ENCODE measurements at regions not wholly inside any gene's neighbourhood (a gene's known extent, or its start where the extent isn't known, plus 50 kb on each side); places are given as distances from the start of the nearest gene placed in this dataset.

- in situ Hi-C loops (cut with MboI): no loop called here
These were observed 806.3 kb upstream of the CELF2 start for GRCh38 chr10:10211409-10211808.

GRCh38 chr10:10213237-10213636 lies 804.4 kb upstream of the CELF2 start:
- Histone ChIP-seq H3K9me2 (ENCODE audit: insufficient read depth) (no peaks in the 10 kb centered on the region), H3K4me1 (ENCODE audit: insufficient read depth) (no peaks in the 10 kb centered on the region), H3K9ac (no peak overlapping the region), H3K4me2 (ENCODE audit: unreplicated experiment) (no peak overlapping the region), H2AFZ (no peak overlapping the region), H4K20me1 (ENCODE audit: insufficient read depth) (no peaks in the 10 kb centered on the region), H3K79me2 (ENCODE audit: insufficient read depth) (no peaks in the 10 kb centered on the region), H3K9me3 (ENCODE audit: low read depth) (no peaks in the 10 kb centered on the region), H3K4me3 (no peak overlapping the region), H3K27me3 (replicated peaks; ENCODE audit: insufficient read depth) (no peaks in the 10 kb centered on the region), H3K27ac (no peak overlapping the region), H3F3A (ENCODE audit: insufficient read depth) (no peaks in the 10 kb centered on the region), H3K36me3 (ENCODE audit: low read depth) (no peaks in the 10 kb centered on the region)
- no peak for DNase-seq
- 71 to 73% methylated on average over 5 of the region's 5 CpGs for WGBS, 2 experiments (ENCODE audit: low coverage in 1 of 2, low lambda C conversion rate in 2 of 2, missing lambda C conversion rate in 2 of 2)
- TF ChIP-seq EZH2 (IDR thresholded peaks at IDR 0.05; ENCODE audit: insufficient read depth, poor library complexity, severe bottlenecking) (no peak), EZH2phosphoT487 (IDR thresholded peaks at IDR 0.05; ENCODE audit: insufficient read depth, low read depth) (no peak)
- in situ Hi-C loops (cut with MboI): no loop called here

More at GRCh38 chr10:10211409-10211808, 806.3 kb upstream of the CELF2 start:
- no peak overlapping the region for H3K4me2 ChIP-seq (ENCODE audit: unreplicated experiment)
- H3K36me3 ChIP-seq (ENCODE audit: low read depth): no peaks in the 10 kb centered on the region
- no peak for TF ChIP-seq EZH2phosphoT487 (IDR thresholded peaks at IDR 0.05; ENCODE audit: insufficient read depth, low read depth)
- TF ChIP-seq EZH2 (IDR thresholded peaks at IDR 0.05; ENCODE audit: insufficient read depth, poor library complexity, severe bottlenecking): no peak
- H3K27me3 ChIP-seq (replicated peaks; ENCODE audit: insufficient read depth): no peaks in the 10 kb centered on the region
- no peak overlapping the region for H3K27ac ChIP-seq
- H3F3A ChIP-seq (ENCODE audit: insufficient read depth): no peaks in the 10 kb centered on the region
- H3K9me2 ChIP-seq (ENCODE audit: insufficient read depth): no peaks in the 10 kb centered on the region
- H3K79me2 ChIP-seq (ENCODE audit: insufficient read depth): no peaks in the 10 kb centered on the region
- no peak overlapping the region for H3K9ac ChIP-seq
- DNase-seq: no peak
- H3K4me3 ChIP-seq: no peak overlapping the region
- no peak overlapping the region for H2AFZ ChIP-seq
- no peaks in the 10 kb centered on the region for H3K4me1 ChIP-seq (ENCODE audit: insufficient read depth)
- H3K9me3 ChIP-seq (ENCODE audit: low read depth): no peaks in the 10 kb centered on the region
- no peaks in the 10 kb centered on the region for H4K20me1 ChIP-seq (ENCODE audit: insufficient read depth)

GRCh38 chr10:10222304-10222841 lies 795.3 kb upstream of the CELF2 start:
- H3K36me3 ChIP-seq (ENCODE audit: low read depth): no peaks in the 10 kb centered on the region
- TF ChIP-seq EZH2 (IDR thresholded peaks at IDR 0.05; ENCODE audit: insufficient read depth, poor library complexity, severe bottlenecking) (no peak), EZH2phosphoT487 (IDR thresholded peaks at IDR 0.05; ENCODE audit: insufficient read depth, low read depth) (no peak)
- no peak overlapping the region for H3K9ac ChIP-seq
- H3K4me2 ChIP-seq (ENCODE audit: unreplicated experiment): no peak overlapping the region
- no peaks in the 10 kb centered on the region for H4K20me1 ChIP-seq (ENCODE audit: insufficient read depth)
- DNase-seq: peak; percentile 28
- H3K79me2 ChIP-seq (ENCODE audit: insufficient read depth): no peaks in the 10 kb centered on the region
- H3K9me2 ChIP-seq (ENCODE audit: insufficient read depth): no peaks in the 10 kb centered on the region
- no peaks in the 10 kb centered on the region for H3F3A ChIP-seq (ENCODE audit: insufficient read depth)
- H3K27ac ChIP-seq: no peak overlapping the region
- no peaks in the 10 kb centered on the region for H3K9me3 ChIP-seq (ENCODE audit: low read depth)
- no peaks in the 10 kb centered on the region for H3K27me3 ChIP-seq (replicated peaks; ENCODE audit: insufficient read depth)
- H3K4me3 ChIP-seq: no peak overlapping the region
- 14 to 27% methylated on average over 4 of the region's 4 CpGs for WGBS, 2 experiments (ENCODE audit: low coverage in 1 of 2, low lambda C conversion rate in 2 of 2, missing lambda C conversion rate in 2 of 2)
- no peak overlapping the region for H2AFZ ChIP-seq
- no peaks in the 10 kb centered on the region for H3K4me1 ChIP-seq (ENCODE audit: insufficient read depth)
- in situ Hi-C loops (cut with MboI): no loop called here

GRCh38 chr10:10223131-10223530 lies 794.5 kb upstream of the CELF2 start:
- no peaks in the 10 kb centered on the region for H3K36me3 ChIP-seq (ENCODE audit: low read depth)
- no peak overlapping the region for H3K9ac ChIP-seq
- H3K4me3 ChIP-seq: no peak overlapping the region
- H3K4me1 ChIP-seq (ENCODE audit: insufficient read depth): no peaks in the 10 kb centered on the region
- H4K20me1 ChIP-seq (ENCODE audit: insufficient read depth): no peaks in the 10 kb centered on the region
- no peaks in the 10 kb centered on the region for H3K9me2 ChIP-seq (ENCODE audit: insufficient read depth)
- no peaks in the 10 kb centered on the region for H3K79me2 ChIP-seq (ENCODE audit: insufficient read depth)
- no peak overlapping the region for H2AFZ ChIP-seq
- H3F3A ChIP-seq (ENCODE audit: insufficient read depth): no peaks in the 10 kb centered on the region
- in situ Hi-C loops (cut with MboI): no loop called here
- no peaks in the 10 kb centered on the region for H3K9me3 ChIP-seq (ENCODE audit: low read depth)
- whole genome bisulfite sequencing, 2 experiments (ENCODE audit: low coverage in 1 of 2, low lambda C conversion rate in 2 of 2, missing lambda C conversion rate in 2 of 2): 75 to 80% methylated on average over 3 of the region's 3 CpGs
- no peak for DNase-seq
- no peaks in the 10 kb centered on the region for H3K27me3 ChIP-seq (replicated peaks; ENCODE audit: insufficient read depth)
- H3K4me2 ChIP-seq (ENCODE audit: unreplicated experiment): no peak overlapping the region
- TF ChIP-seq EZH2 (IDR thresholded peaks at IDR 0.05; ENCODE audit: insufficient read depth, poor library complexity, severe bottlenecking) (no peak), EZH2phosphoT487 (IDR thresholded peaks at IDR 0.05; ENCODE audit: insufficient read depth, low read depth) (no peak)
- H3K27ac ChIP-seq: no peak overlapping the region

GRCh38 chr10:10225136-10225676 lies 792.5 kb upstream of the CELF2 start:
- no peak for DNase-seq
- Histone ChIP-seq H3K36me3 (ENCODE audit: low read depth) (no peaks in the 10 kb centered on the region), H3K4me3 (no peak overlapping the region), H3K9me2 (ENCODE audit: insufficient read depth) (no peaks in the 10 kb centered on the region), H3K79me2 (ENCODE audit: insufficient read depth) (no peaks in the 10 kb centered on the region), H3K4me1 (ENCODE audit: insufficient read depth) (no peaks in the 10 kb centered on the region), H2AFZ (no peak overlapping the region), H3K4me2 (ENCODE audit: unreplicated experiment) (no peak overlapping the region), H3K9ac (no peak overlapping the region), H3F3A (ENCODE audit: insufficient read depth) (no peaks in the 10 kb centered on the region), H3K27ac (no peak overlapping the region), H4K20me1 (ENCODE audit: insufficient read depth) (no peaks in the 10 kb centered on the region), H3K9me3 (ENCODE audit: low read depth) (no peaks in the 10 kb centered on the region), H3K27me3 (replicated peaks; ENCODE audit: insufficient read depth) (no peaks in the 10 kb centered on the region)
- in situ Hi-C loops (cut with MboI): no loop called here
- WGBS, 2 experiments (ENCODE audit: low coverage in 1 of 2, low lambda C conversion rate in 2 of 2, missing lambda C conversion rate in 2 of 2): 6 to 13% methylated on average over 4 of the region's 4 CpGs
- TF ChIP-seq EZH2phosphoT487 (IDR thresholded peaks at IDR 0.05; ENCODE audit: insufficient read depth, low read depth): no peak
- no peak for TF ChIP-seq EZH2 (IDR thresholded peaks at IDR 0.05; ENCODE audit: insufficient read depth, poor library complexity, severe bottlenecking)
